NB4 (cell line): ENCODE measurements at regions not wholly inside any gene's neighbourhood (a gene's known extent, or its start where the extent isn't known, plus 50 kb on each side); places are given as distances from the start of the nearest gene placed in this dataset.

ENCODE experiments used
- DNase-seq: peaks from one replicate; pipeline ENCODE4 v3.0.0; 2010; ENCODE audit warnings: low read depth
- H3K4me3 ChIP-seq: one replicate; pipeline ENCODE4 v1.5.1; 2011; ENCODE audit warnings: mild to moderate bottlenecking, low read depth, low read length, moderate library complexity
- CTCF ChIP-seq: IDR thresholded peaks from one replicate; pipeline ENCODE4 v1.5.1; 2012; ENCODE audit warnings: low read depth, low read length
- MAX ChIP-seq: IDR thresholded peaks from 2 replicates; pipeline ENCODE4 v1.6.1; 2011; ENCODE audit warnings: low read depth, low read length
- MYC ChIP-seq: IDR thresholded peaks from 2 replicates; pipeline ENCODE4 v1.6.1; 2011; ENCODE audit warnings: low read depth, low read length
- POLR2A ChIP-seq: IDR thresholded peaks from 2 replicates; pipeline ENCODE4 v1.6.1; 2011; ENCODE audit warnings: mild to moderate bottlenecking; ENCODE audit not compliant: insufficient read length; ENCODE audit errors: extremely low read depth

- no peak overlapping the region for H3K4me3 ChIP-seq
- DNase-seq, result no peak
- TF ChIP-seq POLR2A (no peak), MYC (no peak), CTCF (no peak), MAX (no peak)
Observed at GRCh38 chr4:151555151-151555945, 146.4 kb downstream of the FHIP1A start.

GRCh38 chr4:151558496-151559113 lies 149.6 kb downstream of the FHIP1A start:
- TF ChIP-seq MYC (no peak), CTCF (no peak), POLR2A (no peak), MAX (no peak)
- no peak for DNase-seq
- H3K4me3 ChIP-seq, result no peak overlapping the region

- DNase-seq, result no peak
- TF ChIP-seq CTCF (no peak), MAX (no peak), POLR2A (no peak), MYC (no peak)
- no peak overlapping the region for H3K4me3 ChIP-seq
Observed at GRCh38 chr4:151559595-151559994, 150.6 kb downstream of the FHIP1A start.

DNA sequence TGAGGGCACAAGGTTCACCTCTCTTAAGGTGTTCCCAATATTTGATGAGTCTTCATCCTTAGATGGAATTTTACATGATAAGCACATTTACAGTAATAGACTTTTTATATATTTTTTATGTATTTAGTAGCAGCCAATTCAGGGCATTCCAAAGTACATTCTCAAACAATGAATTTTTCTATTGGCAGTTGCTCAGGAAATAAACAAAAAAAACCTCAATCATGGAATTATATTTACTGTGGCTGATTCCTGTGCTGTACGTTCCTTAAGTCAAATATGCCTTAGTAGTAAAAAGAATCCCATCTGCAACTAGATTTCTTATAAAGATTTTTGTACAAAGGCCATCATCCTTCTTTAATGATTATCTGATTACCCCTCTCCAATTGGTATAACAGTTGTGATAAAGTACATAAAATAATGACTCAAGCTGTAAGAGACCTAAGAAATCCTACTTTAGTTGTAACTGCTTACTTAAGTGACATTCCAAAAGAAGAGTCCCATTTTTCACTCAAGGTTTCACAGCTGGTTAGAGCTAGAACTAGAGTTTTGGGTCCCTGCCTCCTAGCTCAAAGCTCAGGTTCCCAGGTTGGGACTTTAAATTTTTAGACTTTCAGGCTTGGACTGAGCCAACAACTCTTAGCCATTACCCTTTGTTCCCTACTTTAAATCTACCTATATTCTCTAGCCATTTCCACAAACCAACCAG lies 152.7 kb downstream of the FHIP1A start:
- no peak for TF ChIP-seq MAX
- TF ChIP-seq CTCF, result no peak
- TF ChIP-seq POLR2A, result no peak
- TF ChIP-seq MYC, result no peak
- DNase-seq, result no peak
- no peak overlapping the region for H3K4me3 ChIP-seq

DNA sequence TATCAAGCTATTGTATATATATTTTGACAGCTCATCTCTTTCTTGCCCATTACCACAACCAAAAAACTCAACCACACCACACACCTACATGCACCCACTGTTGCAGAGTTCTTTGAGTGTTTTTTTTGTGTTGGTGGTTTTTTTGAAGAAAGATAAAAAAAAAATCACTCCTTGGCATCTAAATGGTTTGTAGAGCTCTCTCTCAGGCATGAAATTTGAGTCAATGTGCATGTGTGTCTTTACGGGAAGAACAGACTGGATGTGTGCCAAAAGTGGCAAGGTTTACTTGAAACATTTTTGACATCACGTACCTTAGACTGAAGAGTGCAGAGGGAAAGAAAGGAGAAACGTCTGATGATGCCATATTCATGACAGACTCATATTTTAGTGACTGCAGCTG lies 154.2 kb downstream of the FHIP1A start:
- no peak overlapping the region for H3K4me3 ChIP-seq
- no peak for DNase-seq
- no peak for TF ChIP-seq POLR2A
- TF ChIP-seq CTCF, result no peak
- TF ChIP-seq MAX, result no peak
- TF ChIP-seq MYC, result no peak
